T-cell (primary cell): ENCODE measurements at regions not wholly inside any gene's neighbourhood (a gene's known extent, or its start where the extent isn't known, plus 50 kb on each side); places are given as distances from the start of the nearest gene placed in this dataset.

ENCODE experiments used
- ATAC-seq, 4 experiments: fragments of 200-7000 bp in 3 of 4; fragments of 150-1000 bp in 1 of 4; cut with Tn5 transposase; replicated peaks in 1 of 4; 1 replicate in 3 of 4; 2 replicates in 1 of 4; pipeline ENCODE4 v1.10.0; 2021; ENCODE audit warnings: moderate library complexity in 3 of 4, mild to moderate bottlenecking in 2 of 4, moderate number of reproducible peaks in 1 of 4
- CTCF ChIA-PET, 2 donors: fragments of 300-600 bp; sonication (Branson Sonifier 250); formaldehyde crosslinking; loops; one replicate each; lab custom pipeline; 2022; ENCODE audit warnings: antibody characterized with exemption in 2 of 2; lab: Charles Lee
- POLR2A ChIA-PET, 2 donors: fragments of 300-600 bp; sonication (Branson Sonifier 250); formaldehyde crosslinking; loops; one replicate each; lab custom pipeline; 2022; ENCODE audit warnings: antibody characterized with exemption in 2 of 2; lab: Charles Lee
- DNase-seq, 35 experiments: peaks; one replicate each; pipeline versions ENCODE4 v3.0.0 to v3.0.0-alpha.2; 2013 to 2023
- H3K27ac ChIP-seq: one replicate; pipeline ENCODE4 v1.5.1; 2013; ENCODE audit warnings: low read length
- H3K27me3 ChIP-seq, 2 experiments: replicated peaks in 1 of 2; 1 replicate in 1 of 2; 2 replicates in 1 of 2; pipeline versions ENCODE4 v1.6.1 to v1.7.0; 2013; ENCODE audit warnings: low read length in 1 of 2, mixed read lengths in 1 of 2; ENCODE audit not compliant: control insufficient read depth in 2 of 2, insufficient read depth in 2 of 2; ENCODE audit errors: extremely low read depth in 1 of 2
- H3K36me3 ChIP-seq, 2 donors: 1 replicate in 1 of 2; 2 replicates in 1 of 2; pipeline versions ENCODE4 v1.6.1 to v1.7.0; 2013; ENCODE audit warnings: low read length in 1 of 2; ENCODE audit not compliant: control insufficient read depth in 2 of 2, insufficient read depth in 1 of 2; ENCODE audit errors: extremely low read depth in 1 of 2
- H3K4me1 ChIP-seq, 2 experiments: 1 replicate in 1 of 2; 2 replicates in 1 of 2; pipeline versions ENCODE4 v1.6.1 to v1.7.0; 2013; ENCODE audit warnings: low read length in 2 of 2, mixed read lengths in 1 of 2; ENCODE audit not compliant: insufficient read depth in 2 of 2, control insufficient read depth in 1 of 2; ENCODE audit errors: extremely low read depth in 1 of 2
- H3K4me3 ChIP-seq, 2 donors: 1 replicate in 1 of 2; 2 replicates in 1 of 2; pipeline versions ENCODE4 v1.5.1 to v1.7.0; 2013; ENCODE audit warnings: mild to moderate bottlenecking in 2 of 2, low read length in 1 of 2, moderate library complexity in 1 of 2; ENCODE audit not compliant: control insufficient read depth in 1 of 2; ENCODE audit errors: extremely low read depth in 1 of 2
- H3K9me3 ChIP-seq: 2 replicates; pipeline ENCODE4 v1.7.0; 2013
- H3K27ac Mint-ChIP-seq, 2 donors: one replicate each; pipeline ENCODE4 v1.8.0; 2020 to 2021; ENCODE audit warnings: mild to moderate bottlenecking in 2 of 2, mixed read lengths in 2 of 2
- H3K27me3 Mint-ChIP-seq, 2 donors: one replicate each; pipeline ENCODE4 v1.8.0; 2021 to 2022; ENCODE audit warnings: mixed read lengths in 2 of 2
- H3K36me3 Mint-ChIP-seq: one replicate; pipeline ENCODE4 v1.8.0; 2021; ENCODE audit warnings: mixed read lengths
- H3K4me1 Mint-ChIP-seq, 3 donors: one replicate each; pipeline ENCODE4 v1.8.0; 2020 to 2022; ENCODE audit warnings: mixed read lengths in 3 of 3, mild to moderate bottlenecking in 1 of 3
- H3K4me3 Mint-ChIP-seq, 3 donors: one replicate each; pipeline ENCODE4 v1.8.0; 2020 to 2022; ENCODE audit warnings: mild to moderate bottlenecking in 3 of 3, mixed read lengths in 3 of 3, moderate library complexity in 3 of 3
- H3K9me3 Mint-ChIP-seq, 3 donors: one replicate each; pipeline ENCODE4 v1.8.0; 2020 to 2022; ENCODE audit warnings: mixed read lengths in 3 of 3
- WGBS: methylation state at CpG from one replicate; pipeline ENCODE4 v1.1.5; 2013; ENCODE audit warnings: missing lambda C conversion rate; ENCODE audit not compliant: insufficient coverage; 5-methylcytosine and 5-hydroxymethylcytosine counted together

- ATAC-seq (no peak), DNase-seq (no peak)
- 55% methylated on average over 3 of the region's 4 CpGs for WGBS
- H3K27me3 Mint-ChIP-seq, result peaks cover 0 to 5% of the 10 kb centered on the region in 2 donors
- H3K36me3 Mint-ChIP-seq, result no peaks in the 10 kb centered on the region
- Histone ChIP-seq H3K9me3 (no peaks in the 10 kb centered on the region), H3K36me3 (no peaks in the 10 kb centered on the region), H3K4me1 (no peaks in the 10 kb centered on the region), H3K27me3 (peaks cover 0 to 5% of the 10 kb centered on the region in 2 experiments), H3K4me3 (no peak overlapping the region), H3K27ac (no peak overlapping the region)
- POLR2A ChIA-PET, result no interaction called here
- no peak overlapping the region for H3K27ac Mint-ChIP-seq
- peaks cover 0 to 5% (median 0%) of the 10 kb centered on the region in 3 donors for H3K4me1 Mint-ChIP-seq
- CTCF ChIA-PET, result no interaction called here
- H3K4me3 Mint-ChIP-seq, result no peak overlapping the region
- no peaks in the 10 kb centered on the region for H3K9me3 Mint-ChIP-seq
These were observed 230.9 kb downstream of the CDC5L start for GRCh38 chr6:44618371-44618770.

GRCh38 chr6:44620922-44621321 is 233.4 kb downstream of the CDC5L start:
- Mint-ChIP-seq H3K36me3 (no peaks in the 10 kb centered on the region), H3K4me3 (no peak overlapping the region), H3K4me1 (peaks cover 0 to under 1% (median 0%) of the 10 kb centered on the region in 3 donors), H3K27ac (no peak overlapping the region), H3K9me3 (no peaks in the 10 kb centered on the region), H3K27me3 (peaks cover 0 to 5% of the 10 kb centered on the region in 2 donors)
- Histone ChIP-seq H3K27me3 (peaks cover 0 to 5% of the 10 kb centered on the region in 2 experiments), H3K4me1 (no peaks in the 10 kb centered on the region), H3K27ac (no peak overlapping the region), H3K36me3 (no peaks in the 10 kb centered on the region), H3K4me3 (no peak overlapping the region), H3K9me3 (no peaks in the 10 kb centered on the region)
- ChIA-PET CTCF (no interaction called here), POLR2A (no interaction called here)
- DNase-seq (no peak), ATAC-seq (no peak)
- 90% methylated on average over 3 of the region's 4 CpGs for WGBS

DNA sequence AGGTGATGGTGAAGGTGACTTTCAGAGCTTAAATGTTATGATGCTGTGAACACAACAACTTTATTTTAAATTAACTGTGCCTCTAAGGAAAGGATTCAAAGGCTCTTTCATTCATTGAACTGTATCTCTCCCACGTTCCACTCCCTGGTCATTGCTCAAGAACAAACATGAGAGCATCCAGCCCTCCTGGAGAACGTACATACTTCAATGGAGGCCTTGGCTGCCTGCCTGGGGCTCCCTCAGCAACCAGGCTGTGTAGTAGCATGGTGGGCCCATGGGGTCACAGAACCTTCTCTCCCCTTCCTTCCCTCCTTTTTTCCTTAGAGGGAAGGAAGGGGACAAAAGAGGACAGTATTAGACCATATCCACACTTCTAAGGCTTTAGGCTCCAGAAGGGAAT is 234.3 kb downstream of the CDC5L start:
- no peak overlapping the region for H3K4me3 Mint-ChIP-seq
- Histone ChIP-seq H3K36me3 (no peaks in the 10 kb centered on the region), H3K4me1 (no peaks in the 10 kb centered on the region), H3K27ac (no peak overlapping the region), H3K4me3 (no peak overlapping the region), H3K27me3 (peaks cover 0 to 5% of the 10 kb centered on the region in 2 experiments), H3K9me3 (no peaks in the 10 kb centered on the region)
- no peak overlapping the region for H3K27ac Mint-ChIP-seq
- no peaks in the 10 kb centered on the region for H3K9me3 Mint-ChIP-seq
- WGBS, result no CpG with 5 or more reads among the region's 2 CpGs
- no peaks in the 10 kb centered on the region for H3K36me3 Mint-ChIP-seq
- DNase-seq, result no peak
- ATAC-seq, result no peak
- ChIA-PET CTCF (no interaction called here), POLR2A (no interaction called here)
- peaks cover 0 to 5% of the 10 kb centered on the region in 2 donors for H3K27me3 Mint-ChIP-seq
- H3K4me1 Mint-ChIP-seq, result peaks cover 0 to 2% (median 0%) of the 10 kb centered on the region in 3 donors

- no peak overlapping the region for H3K27ac ChIP-seq
- DNase-seq (no peak), ATAC-seq (no peak)
- CTCF ChIA-PET, result no interaction called here
- H3K4me1 ChIP-seq, result peaks cover 3% of the 10 kb centered on the region in 2 experiments
- POLR2A ChIA-PET, result no interaction called here
- Mint-ChIP-seq H3K27me3 (peaks cover 0 to 5% of the 10 kb centered on the region in 2 donors), H3K27ac (no peak overlapping the region), H3K36me3 (no peaks in the 10 kb centered on the region), H3K9me3 (no peaks in the 10 kb centered on the region), H3K4me3 (no peak overlapping the region), H3K4me1 (peaks cover 0 to 2% (median 1%) of the 10 kb centered on the region in 3 donors)
- 89% methylated on average over 4 of the region's 8 CpGs for WGBS
- H3K27me3 ChIP-seq, result peaks cover 0 to 3% of the 10 kb centered on the region in 2 experiments
- no peak overlapping the region for H3K4me3 ChIP-seq
- no peaks in the 10 kb centered on the region for H3K9me3 ChIP-seq
- no peaks in the 10 kb centered on the region for H3K36me3 ChIP-seq
These were observed 235.0 kb downstream of the CDC5L start for GRCh38 chr6:44622555-44622954.

DNA sequence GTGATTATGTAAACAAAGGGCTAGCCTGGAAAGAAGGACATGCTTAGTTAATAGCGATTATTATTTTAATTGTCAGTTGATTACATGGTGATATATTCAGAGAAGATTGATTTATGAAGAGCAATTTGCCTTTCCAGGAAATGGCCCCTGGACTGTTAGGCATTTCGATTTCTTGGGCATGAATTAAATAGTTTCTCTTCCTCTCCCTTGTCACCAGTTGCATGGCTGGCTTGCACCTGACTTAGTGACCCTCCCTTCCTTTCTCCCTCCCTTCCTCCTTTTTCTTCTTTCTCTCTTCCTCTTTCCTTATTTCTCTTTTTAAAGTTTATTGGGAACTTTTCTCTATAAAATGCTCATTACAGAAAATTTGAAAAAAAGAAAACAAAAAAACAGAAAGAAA is 235.4 kb downstream of the CDC5L start:
- Mint-ChIP-seq H3K4me3 (no peak overlapping the region), H3K27ac (no peak overlapping the region), H3K36me3 (no peaks in the 10 kb centered on the region), H3K4me1 (peaks cover 0 to 4% (median 2%) of the 10 kb centered on the region in 3 donors), H3K27me3 (peaks cover 0 to 5% of the 10 kb centered on the region in 2 donors), H3K9me3 (no peaks in the 10 kb centered on the region)
- ChIA-PET CTCF (no interaction called here), POLR2A (no interaction called here)
- H3K4me3 ChIP-seq, result no peak overlapping the region
- peaks cover 0 to 3% of the 10 kb centered on the region in 2 experiments for H3K27me3 ChIP-seq
- H3K4me1 ChIP-seq, result peaks cover 3% of the 10 kb centered on the region in 2 experiments
- no peaks in the 10 kb centered on the region for H3K36me3 ChIP-seq
- no peak for DNase-seq
- no peak for ATAC-seq
- H3K27ac ChIP-seq, result no peak overlapping the region
- no peaks in the 10 kb centered on the region for H3K9me3 ChIP-seq
- WGBS, result 86% methylated on average over 1 of the region's 2 CpGs

- Mint-ChIP-seq H3K4me3 (no peak overlapping the region), H3K27me3 (peaks cover 2 to 5% of the 10 kb centered on the region in 2 donors), H3K4me1 (peaks cover 0 to 4% (median 2%) of the 10 kb centered on the region in 3 donors), H3K9me3 (no peaks in the 10 kb centered on the region), H3K27ac (no peak overlapping the region), H3K36me3 (no peaks in the 10 kb centered on the region)
- H3K4me1 ChIP-seq, result peaks cover 3% of the 10 kb centered on the region in 2 experiments
- DNase-seq, result no peak
- H3K4me3 ChIP-seq, result no peak overlapping the region
- peaks cover 0 to 8% of the 10 kb centered on the region in 2 experiments for H3K27me3 ChIP-seq
- no peaks in the 10 kb centered on the region for H3K36me3 ChIP-seq
- no peak for ATAC-seq
- POLR2A ChIA-PET, result no interaction called here
- H3K9me3 ChIP-seq, result no peaks in the 10 kb centered on the region
- WGBS, result 40% methylated on average over 1 of the region's 5 CpGs
- CTCF ChIA-PET, result no interaction called here
- H3K27ac ChIP-seq, result no peak overlapping the region
These were observed 236.7 kb downstream of the CDC5L start for GRCh38 chr6:44624226-44624625.
